ENCODE measurements at regions not wholly inside any gene's neighbourhood (a gene's known extent, or its start where the extent isn't known, plus 50 kb on each side); places are given as distances from the start of the nearest gene placed in this dataset.

DNA sequence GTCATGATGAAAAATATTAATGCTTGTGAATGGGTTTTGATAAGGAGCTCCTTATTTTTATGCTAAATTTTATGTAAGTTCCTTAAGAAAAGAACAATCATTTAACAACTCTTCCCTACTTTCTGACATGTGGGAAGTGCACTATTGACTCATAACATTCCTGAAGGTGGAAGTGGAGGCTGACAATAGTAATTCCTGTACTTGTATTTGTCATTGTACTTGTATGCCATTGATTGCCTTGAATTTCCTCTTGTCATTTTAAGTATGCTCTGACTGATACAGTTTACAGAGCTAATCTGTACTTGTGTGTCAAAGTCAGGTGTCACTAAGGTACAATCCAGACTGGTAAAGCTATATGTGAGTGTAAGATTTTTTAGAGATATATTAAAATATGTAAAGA, 440.0 kb downstream of the SLC16A7 start:
- Histone ChIP-seq H3K4me3 (ENCODE audit: low read length) (no peak overlapping the region), H2AFZ (ENCODE audit: low read depth, low read length) (no peak overlapping the region), H3K27me3 (ENCODE audit: low read depth, low read length) (no peaks in the 10 kb centered on the region), H4K20me1 (ENCODE audit: insufficient read depth, low read length) (no peaks in the 10 kb centered on the region), H3K9me3 (ENCODE audit: insufficient read depth, low read length) (0 out of 2 replicates have a peak, but pooled peaks cover 5% of the 10 kb centered on the region), H3K36me3 (replicated peaks; ENCODE audit: low read depth, low read length) (no peaks in the 10 kb centered on the region), H3K4me2 (ENCODE audit: low read length) (no peak overlapping the region), H3K4me1 (ENCODE audit: low read length) (no peaks in the 10 kb centered on the region), H3K9ac (ENCODE audit: low read length) (no peak overlapping the region), H3K27ac (ENCODE audit: low read length) (no peak overlapping the region), H3K79me2 (ENCODE audit: low read length) (no peaks in the 10 kb centered on the region)
- TF ChIP-seq, protein P1, sequence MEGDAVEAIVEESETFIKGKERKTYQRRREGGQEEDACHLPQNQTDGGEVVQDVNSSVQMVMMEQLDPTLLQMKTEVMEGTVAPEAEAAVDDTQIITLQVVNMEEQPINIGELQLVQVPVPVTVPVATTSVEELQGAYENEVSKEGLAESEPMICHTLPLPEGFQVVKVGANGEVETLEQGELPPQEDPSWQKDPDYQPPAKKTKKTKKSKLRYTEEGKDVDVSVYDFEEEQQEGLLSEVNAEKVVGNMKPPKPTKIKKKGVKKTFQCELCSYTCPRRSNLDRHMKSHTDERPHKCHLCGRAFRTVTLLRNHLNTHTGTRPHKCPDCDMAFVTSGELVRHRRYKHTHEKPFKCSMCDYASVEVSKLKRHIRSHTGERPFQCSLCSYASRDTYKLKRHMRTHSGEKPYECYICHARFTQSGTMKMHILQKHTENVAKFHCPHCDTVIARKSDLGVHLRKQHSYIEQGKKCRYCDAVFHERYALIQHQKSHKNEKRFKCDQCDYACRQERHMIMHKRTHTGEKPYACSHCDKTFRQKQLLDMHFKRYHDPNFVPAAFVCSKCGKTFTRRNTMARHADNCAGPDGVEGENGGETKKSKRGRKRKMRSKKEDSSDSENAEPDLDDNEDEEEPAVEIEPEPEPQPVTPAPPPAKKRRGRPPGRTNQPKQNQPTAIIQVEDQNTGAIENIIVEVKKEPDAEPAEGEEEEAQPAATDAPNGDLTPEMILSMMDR (IDR thresholded peaks at IDR 0.05; ENCODE audit: low read depth, low read length): no peak
- TF ChIP-seq EZH2phosphoT487 (IDR thresholded peaks at IDR 0.05; ENCODE audit: low read depth): no peak

DNA sequence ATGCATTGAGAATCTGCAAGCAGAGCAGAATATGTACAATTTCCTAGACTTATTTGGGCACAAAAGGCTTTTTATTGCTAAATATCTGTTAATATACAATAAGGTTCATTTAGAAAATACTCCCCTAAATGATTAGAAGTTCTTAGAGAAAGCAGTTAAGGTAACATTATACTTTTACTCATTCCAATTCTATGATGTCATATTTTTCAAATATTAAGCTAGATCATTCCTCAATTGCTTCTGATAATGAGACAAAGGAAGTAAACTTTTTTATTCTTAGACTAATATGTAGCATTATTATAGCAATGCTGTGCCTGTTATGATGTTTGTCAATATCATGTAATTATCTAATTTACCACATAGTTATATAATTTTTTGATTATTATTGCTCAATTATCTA, 447.0 kb downstream of the SLC16A7 start:
- H4K20me1 ChIP-seq (ENCODE audit: insufficient read depth, low read length): no peaks in the 10 kb centered on the region
- H3K27ac ChIP-seq (ENCODE audit: low read length): no peak overlapping the region
- no peaks in the 10 kb centered on the region for H3K4me1 ChIP-seq (ENCODE audit: low read length)
- H3K9ac ChIP-seq (ENCODE audit: low read length): no peak overlapping the region
- no peaks in the 10 kb centered on the region for H3K79me2 ChIP-seq (ENCODE audit: low read length)
- no peak overlapping the region for H2AFZ ChIP-seq (ENCODE audit: low read depth, low read length)
- no peaks in the 10 kb centered on the region for H3K9me3 ChIP-seq (ENCODE audit: insufficient read depth, low read length)
- no peak overlapping the region for H3K4me2 ChIP-seq (ENCODE audit: low read length)
- H3K27me3 ChIP-seq (ENCODE audit: low read depth, low read length): no peaks in the 10 kb centered on the region
- H3K4me3 ChIP-seq (ENCODE audit: low read length): no peak overlapping the region
- no peaks in the 10 kb centered on the region for H3K36me3 ChIP-seq (replicated peaks; ENCODE audit: low read depth, low read length)
- TF ChIP-seq, protein P1 (IDR thresholded peaks at IDR 0.05; ENCODE audit: low read depth, low read length): no peak
- no peak for TF ChIP-seq EZH2phosphoT487 (IDR thresholded peaks at IDR 0.05; ENCODE audit: low read depth)

DNA sequence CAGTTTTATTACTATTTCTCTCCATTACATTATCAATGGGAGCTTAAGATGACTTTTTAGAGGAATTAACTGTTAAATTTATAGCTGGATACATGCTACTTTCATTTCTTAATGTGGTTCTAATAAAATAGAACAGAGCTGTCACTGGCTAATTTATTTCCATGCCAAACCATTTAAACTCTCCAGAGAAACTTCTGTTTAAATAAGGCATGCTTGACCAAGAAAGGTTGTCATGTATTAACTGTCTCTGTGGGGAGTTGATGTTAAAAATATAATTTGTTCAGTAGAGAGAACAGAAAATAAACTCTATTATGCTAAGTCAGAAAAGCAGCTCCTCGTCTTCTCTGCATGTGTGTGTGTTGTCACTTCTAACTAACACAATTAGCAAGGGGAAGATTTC, 447.4 kb downstream of the SLC16A7 start:
- Histone ChIP-seq H4K20me1 (ENCODE audit: insufficient read depth, low read length) (no peaks in the 10 kb centered on the region), H3K27me3 (ENCODE audit: low read depth, low read length) (no peaks in the 10 kb centered on the region), H3K36me3 (replicated peaks; ENCODE audit: low read depth, low read length) (no peaks in the 10 kb centered on the region), H3K9me3 (ENCODE audit: insufficient read depth, low read length) (no peaks in the 10 kb centered on the region), H2AFZ (ENCODE audit: low read depth, low read length) (no peak overlapping the region), H3K27ac (ENCODE audit: low read length) (no peak overlapping the region), H3K9ac (ENCODE audit: low read length) (no peak overlapping the region), H3K4me2 (ENCODE audit: low read length) (no peak overlapping the region), H3K4me3 (ENCODE audit: low read length) (no peak overlapping the region), H3K79me2 (ENCODE audit: low read length) (no peaks in the 10 kb centered on the region), H3K4me1 (ENCODE audit: low read length) (no peaks in the 10 kb centered on the region)
- TF ChIP-seq, protein P1 (IDR thresholded peaks at IDR 0.05; ENCODE audit: low read depth, low read length): no peak
- TF ChIP-seq EZH2phosphoT487 (IDR thresholded peaks at IDR 0.05; ENCODE audit: low read depth): no peak

DNA sequence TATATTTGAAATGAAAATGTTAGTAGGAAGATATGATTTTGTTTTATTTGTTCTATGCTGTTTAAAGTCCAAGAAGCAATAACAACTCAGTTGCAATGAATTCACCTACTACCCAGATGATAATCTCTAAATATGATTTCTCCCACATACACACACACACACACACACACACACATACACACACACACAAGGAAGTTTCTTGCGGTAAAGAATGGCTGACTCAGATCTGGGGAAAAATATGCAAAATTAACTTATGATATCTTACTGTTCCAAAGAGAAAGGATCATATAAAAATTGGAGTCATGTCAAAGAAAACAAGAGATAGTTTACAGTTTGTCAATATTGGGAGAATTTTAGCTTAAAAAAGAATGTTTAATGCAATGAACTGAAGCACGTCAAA, 456.7 kb downstream of the SLC16A7 start:
- Histone ChIP-seq H3K27me3 (ENCODE audit: low read depth, low read length) (no peaks in the 10 kb centered on the region), H4K20me1 (ENCODE audit: insufficient read depth, low read length) (no peaks in the 10 kb centered on the region), H3K4me3 (ENCODE audit: low read length) (no peak overlapping the region), H3K9me3 (ENCODE audit: insufficient read depth, low read length) (no peaks in the 10 kb centered on the region), H3K4me1 (ENCODE audit: low read length) (no peaks in the 10 kb centered on the region), H2AFZ (ENCODE audit: low read depth, low read length) (no peak overlapping the region), H3K27ac (ENCODE audit: low read length) (no peak overlapping the region), H3K79me2 (ENCODE audit: low read length) (no peaks in the 10 kb centered on the region), H3K9ac (ENCODE audit: low read length) (no peak overlapping the region), H3K36me3 (replicated peaks; ENCODE audit: low read depth, low read length) (no peaks in the 10 kb centered on the region), H3K4me2 (ENCODE audit: low read length) (no peak overlapping the region)
- TF ChIP-seq, protein P1 (IDR thresholded peaks at IDR 0.05; ENCODE audit: low read depth, low read length): no peak
- TF ChIP-seq EZH2phosphoT487 (IDR thresholded peaks at IDR 0.05; ENCODE audit: low read depth): no peak

Measured in OCI-LY3 (cell line).